ENCODE measurements at regions not wholly inside any gene's neighbourhood (a gene's known extent, or its start where the extent isn't known, plus 50 kb on each side); places are given as distances from the start of the nearest gene placed in this dataset.

DNA sequence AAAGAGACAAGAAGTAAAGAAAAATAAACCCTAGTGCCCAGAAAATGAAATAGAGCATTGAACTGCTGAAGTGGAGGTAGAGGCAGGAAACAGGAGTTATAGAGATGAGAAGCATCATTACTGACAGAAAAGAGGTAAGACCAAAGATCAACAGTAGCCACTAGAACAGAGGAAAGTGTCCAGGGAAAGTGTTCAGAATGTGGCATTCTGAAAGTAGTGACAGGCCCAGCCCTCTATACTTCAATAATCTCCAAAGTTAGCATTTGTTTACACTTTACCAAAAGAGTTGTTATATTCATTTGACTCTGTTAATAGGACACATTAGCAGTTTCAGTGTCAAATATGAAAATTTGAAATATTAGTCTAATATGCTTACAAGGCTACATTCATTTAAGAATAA, 727.1 kb upstream of the NECTIN3 start:
- Histone ChIP-seq H3K14ac (ENCODE audit: insufficient read depth, low read length) (no peak overlapping the region), H3K4me2 (ENCODE audit: insufficient read depth, insufficient read length, low read length) (no peak overlapping the region), H3K9me3 (ENCODE audit: control insufficient read depth, low read depth, low read length) (no peaks in the 10 kb centered on the region), H3K4ac (ENCODE audit: low read depth, low read length) (no peak overlapping the region), H3K56ac (ENCODE audit: insufficient read length, low read depth, low read length) (no peak overlapping the region), H2BK120ac (ENCODE audit: low read depth, low read length, poor library complexity, severe bottlenecking) (no peak overlapping the region), H2BK15ac (ENCODE audit: low read depth, low read length) (no peak overlapping the region), H3K4me1 (ENCODE audit: insufficient read depth, low read length) (no peaks in the 10 kb centered on the region; the same call in 1 of the 2 replicates), H3K79me1 (ENCODE audit: insufficient read depth, low read depth, low read length, poor library complexity, severe bottlenecking) (no peaks in the 10 kb centered on the region), H2BK12ac (ENCODE audit: insufficient read length, low read depth, low read length) (no peak overlapping the region), H2BK20ac (ENCODE audit: low read depth, low read length, poor library complexity, severe bottlenecking) (no peak overlapping the region), H4K91ac (ENCODE audit: insufficient read length, low read depth, low read length) (no peak overlapping the region), H3K9ac (ENCODE audit: extremely low read depth, insufficient read length, low read length) (no peak overlapping the region), H3K18ac (ENCODE audit: insufficient read length, low read depth, low read length) (no peak overlapping the region), H3K27ac (ENCODE audit: insufficient read length, low read depth, low read length) (no peak overlapping the region), H3K23me2 (ENCODE audit: insufficient read length, low read depth, low read length, poor library complexity, severe bottlenecking) (no peaks in the 10 kb centered on the region), H2AFZ (ENCODE audit: low read length) (no peak overlapping the region), H3K79me2 (ENCODE audit: insufficient read depth, low read length) (no peaks in the 10 kb centered on the region), H3T11ph (ENCODE audit: low read length) (no peak overlapping the region), H4K8ac (replicated peaks; ENCODE audit: insufficient read length, low read depth, low read length) (no peak overlapping the region), H4K5ac (ENCODE audit: insufficient read length, low read depth, low read length) (no peak overlapping the region), H4K20me1 (ENCODE audit: control insufficient read depth, insufficient read depth, insufficient read length) (no peaks in the 10 kb centered on the region), H3K27me3 (ENCODE audit: insufficient read depth, low read length) (no peaks in the 10 kb centered on the region), H3K23ac (ENCODE audit: insufficient read length, low read depth, low read length) (no peak overlapping the region), H2BK5ac (ENCODE audit: insufficient read length, low read length) (no peak overlapping the region), H2AK5ac (ENCODE audit: insufficient read length, low read length) (no peak overlapping the region)
- H3K4me3 Mint-ChIP-seq = no peak overlapping the region
- no peak for DNase-seq
- no peaks in the 10 kb centered on the region; a peak in 1 of 5 replicates for H3K9me3 Mint-ChIP-seq
- H3K27me3 Mint-ChIP-seq (ENCODE audit: low read depth) = no peaks in the 10 kb centered on the region
- no peaks in the 10 kb centered on the region for H3K36me3 Mint-ChIP-seq (ENCODE audit: insufficient read depth in 1 of 3, low read depth in 3 of 3)
- H3K27ac Mint-ChIP-seq = no peak overlapping the region
- H3K4me1 Mint-ChIP-seq = no peaks in the 10 kb centered on the region
- TF ChIP-seq, protein P1, sequence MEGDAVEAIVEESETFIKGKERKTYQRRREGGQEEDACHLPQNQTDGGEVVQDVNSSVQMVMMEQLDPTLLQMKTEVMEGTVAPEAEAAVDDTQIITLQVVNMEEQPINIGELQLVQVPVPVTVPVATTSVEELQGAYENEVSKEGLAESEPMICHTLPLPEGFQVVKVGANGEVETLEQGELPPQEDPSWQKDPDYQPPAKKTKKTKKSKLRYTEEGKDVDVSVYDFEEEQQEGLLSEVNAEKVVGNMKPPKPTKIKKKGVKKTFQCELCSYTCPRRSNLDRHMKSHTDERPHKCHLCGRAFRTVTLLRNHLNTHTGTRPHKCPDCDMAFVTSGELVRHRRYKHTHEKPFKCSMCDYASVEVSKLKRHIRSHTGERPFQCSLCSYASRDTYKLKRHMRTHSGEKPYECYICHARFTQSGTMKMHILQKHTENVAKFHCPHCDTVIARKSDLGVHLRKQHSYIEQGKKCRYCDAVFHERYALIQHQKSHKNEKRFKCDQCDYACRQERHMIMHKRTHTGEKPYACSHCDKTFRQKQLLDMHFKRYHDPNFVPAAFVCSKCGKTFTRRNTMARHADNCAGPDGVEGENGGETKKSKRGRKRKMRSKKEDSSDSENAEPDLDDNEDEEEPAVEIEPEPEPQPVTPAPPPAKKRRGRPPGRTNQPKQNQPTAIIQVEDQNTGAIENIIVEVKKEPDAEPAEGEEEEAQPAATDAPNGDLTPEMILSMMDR (conservative IDR thresholded peaks at IDR 0.05) = no peak

All from H9 (cell line).